Pancreas (tissue), 10 donors: ENCODE measurements at regions not wholly inside any gene's neighbourhood (a gene's known extent, or its start where the extent isn't known, plus 50 kb on each side); places are given as distances from the start of the nearest gene placed in this dataset.

ENCODE experiments used
- ATAC-seq, 4 donors: fragments of 200-7000 bp; cut with Tn5 transposase; one replicate each; pipeline versions ENCODE4 v1.8.0 to v1.9.1; 2020; ENCODE audit warnings: mild to moderate bottlenecking in 4 of 4, moderate library complexity in 4 of 4
- DNase-seq, 6 donors: peaks; one replicate each; pipeline ENCODE4 v3.0.0-alpha.2; 2020
- FAIRE-seq: peaks from 2 replicates; lab custom pipeline; 2012; peaks lifted over from hg19 to GRCh38; lab: Jason Lieb, UNC
- H3K27ac ChIP-seq, 4 donors: fragments of 200-600 bp; sonication (generic); 1 replicate in 3 of 4; 2 replicates in 1 of 4; pipeline versions ENCODE4 v1.5.0 to v1.8.0; 2020
- H3K27me3 ChIP-seq, 4 donors: fragments of 200-600 bp; one replicate each; pipeline ENCODE4 v1.8.0; 2021
- H3K36me3 ChIP-seq, 3 donors: fragments of 200-600 bp; sonication (generic) in 1 of 3; one replicate each; pipeline versions ENCODE4 v1.5.0 to v1.8.0; 2020 to 2021
- H3K4me1 ChIP-seq, 3 donors: fragments of 200-600 bp; one replicate each; pipeline ENCODE4 v1.8.0; 2021
- H3K4me3 ChIP-seq, 4 donors: fragments of 200-600 bp; sonication (generic) in 2 of 4; one replicate each; pipeline versions ENCODE4 v1.5.0 to v1.8.0; 2020 to 2021
- H3K9me3 ChIP-seq, 4 donors: fragments of 200-600 bp; one replicate each; pipeline ENCODE4 v1.8.0; 2021
- WGBS, 2 donors: extraction: QIAGEN DNeasy Blood & Tissue Kit; methylation state at CpG; one replicate each; pipeline ENCODE4 v1.1.7; 2013; 5-methylcytosine and 5-hydroxymethylcytosine counted together
- intact Hi-C, 3 donors: fragments of 100-400 bp; cut with DNase I; formaldehyde crosslinking; loops; one replicate each; pipeline versions ENCODE4 v1.11.1 to v1.14.2; 2022
- TF ChIP-seq, protein P1 (sequence below), 4 donors: fragments of 200-600 bp; sonication (generic) in 3 of 4; IDR thresholded peaks; one replicate each; pipeline versions ENCODE4 v1.5.0 to v1.8.0; 2021; ENCODE audit warnings: antibody characterized with exemption in 4 of 4
- donor health status: healthy with polysubstance abuse.
- donor health status: DM: no; HTN: no; CAD: no; lungs with moderate emphysema.
- donor health status: DM: no; HTN: no; CAD: no.
- donor health status: control.
- donor health status: control.
- donor health status: Bipolar disorder and iron deficiency.
- donor health status: DM: yes; HTN: yes; CAD: no.
- donor health status: DM: no; HTN: no; CAD: no.
- donor health status: DM: no; HTN: no; CAD: no.
- donor health status: DM: yes; HTN: yes; CAD: no.

- FAIRE-seq (no peak), ATAC-seq (no peak), DNase-seq (no peak)
- TF ChIP-seq, protein P1, sequence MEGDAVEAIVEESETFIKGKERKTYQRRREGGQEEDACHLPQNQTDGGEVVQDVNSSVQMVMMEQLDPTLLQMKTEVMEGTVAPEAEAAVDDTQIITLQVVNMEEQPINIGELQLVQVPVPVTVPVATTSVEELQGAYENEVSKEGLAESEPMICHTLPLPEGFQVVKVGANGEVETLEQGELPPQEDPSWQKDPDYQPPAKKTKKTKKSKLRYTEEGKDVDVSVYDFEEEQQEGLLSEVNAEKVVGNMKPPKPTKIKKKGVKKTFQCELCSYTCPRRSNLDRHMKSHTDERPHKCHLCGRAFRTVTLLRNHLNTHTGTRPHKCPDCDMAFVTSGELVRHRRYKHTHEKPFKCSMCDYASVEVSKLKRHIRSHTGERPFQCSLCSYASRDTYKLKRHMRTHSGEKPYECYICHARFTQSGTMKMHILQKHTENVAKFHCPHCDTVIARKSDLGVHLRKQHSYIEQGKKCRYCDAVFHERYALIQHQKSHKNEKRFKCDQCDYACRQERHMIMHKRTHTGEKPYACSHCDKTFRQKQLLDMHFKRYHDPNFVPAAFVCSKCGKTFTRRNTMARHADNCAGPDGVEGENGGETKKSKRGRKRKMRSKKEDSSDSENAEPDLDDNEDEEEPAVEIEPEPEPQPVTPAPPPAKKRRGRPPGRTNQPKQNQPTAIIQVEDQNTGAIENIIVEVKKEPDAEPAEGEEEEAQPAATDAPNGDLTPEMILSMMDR (IDR thresholded peaks at IDR 0.05) = no peak
- 59 to 75% methylated on average over 4 of the region's 4 CpGs for WGBS, 2 donors
- Histone ChIP-seq H3K27me3 (no peaks in the 10 kb centered on the region), H3K9me3 (no peaks in the 10 kb centered on the region), H3K27ac (no peak overlapping the region), H3K36me3 (no peaks in the 10 kb centered on the region), H3K4me3 (no peak overlapping the region), H3K4me1 (no peaks in the 10 kb centered on the region)
- intact Hi-C loops = no loop called here
Observed at GRCh38 chr10:131513445-131513844, 201.9 kb upstream of the TCERG1L start.

DNA sequence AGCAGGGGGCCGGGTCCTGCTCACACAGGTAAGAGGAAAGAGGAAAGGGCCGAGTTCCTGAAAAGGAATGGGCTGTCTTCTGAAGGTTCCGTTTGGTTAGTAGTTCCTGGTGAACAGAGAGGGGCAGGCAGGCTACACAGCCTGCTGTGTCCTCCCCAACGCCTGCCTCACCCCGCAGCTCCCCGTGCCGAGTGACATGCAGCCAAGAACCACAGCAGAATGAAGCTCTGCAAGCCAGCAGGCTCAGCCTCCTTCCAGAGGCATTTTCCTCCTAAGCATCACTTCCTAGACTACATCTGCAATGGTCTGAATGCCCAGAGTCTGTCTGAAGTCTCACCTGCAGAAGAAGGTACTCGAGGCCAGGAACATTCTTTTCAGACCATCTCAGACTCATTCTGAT, 202.4 kb upstream of the TCERG1L start:
- DNase-seq = no peak
- intact Hi-C loops = no loop called here
- Histone ChIP-seq H3K36me3 (no peaks in the 10 kb centered on the region), H3K27ac (no peak overlapping the region), H3K27me3 (no peaks in the 10 kb centered on the region), H3K4me1 (no peaks in the 10 kb centered on the region), H3K4me3 (no peak overlapping the region), H3K9me3 (no peaks in the 10 kb centered on the region)
- TF ChIP-seq, protein P1 (IDR thresholded peaks at IDR 0.05) = no peak
- no peak for ATAC-seq
- WGBS, 2 donors = 28 to 48% methylated on average over 8 of the region's 8 CpGs
- FAIRE-seq = no peak

DNA sequence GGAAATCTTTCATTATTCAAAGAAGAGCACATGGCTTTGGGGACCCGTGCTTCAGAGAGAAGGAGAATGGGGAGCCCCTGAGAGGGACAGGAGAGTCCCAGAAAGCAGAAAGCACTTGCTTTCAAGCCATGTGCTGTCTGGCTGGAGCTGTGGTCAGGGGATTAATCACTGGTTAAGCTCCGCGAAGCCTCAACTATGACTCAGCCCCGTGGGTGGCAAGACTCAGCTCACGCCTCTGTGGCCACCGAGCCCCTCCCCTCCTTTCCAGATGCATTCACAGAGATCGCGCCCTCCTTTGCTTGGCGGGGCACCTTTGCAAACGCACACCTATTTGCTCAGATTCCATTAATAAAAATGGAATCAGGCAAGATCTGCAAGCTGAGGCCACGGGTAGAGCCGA, 202.9 kb upstream of the TCERG1L start:
- Histone ChIP-seq H3K27ac (no peak overlapping the region), H3K9me3 (no peaks in the 10 kb centered on the region), H3K4me3 (no peak overlapping the region), H3K27me3 (no peaks in the 10 kb centered on the region), H3K36me3 (no peaks in the 10 kb centered on the region), H3K4me1 (no peaks in the 10 kb centered on the region)
- 25 to 34% methylated on average over 12 of the region's 12 CpGs for WGBS, 2 donors
- FAIRE-seq = no peak
- no peak for DNase-seq
- TF ChIP-seq, protein P1 (IDR thresholded peaks at IDR 0.05) = no peak
- intact Hi-C loops = no loop called here
- ATAC-seq = peak in 2 of 4 donors; percentile 41 to 42

GRCh38 chr10:131516285-131516684, 204.8 kb upstream of the TCERG1L start:
- Histone ChIP-seq H3K27ac (no peak overlapping the region), H3K36me3 (no peaks in the 10 kb centered on the region), H3K27me3 (no peaks in the 10 kb centered on the region), H3K4me3 (no peak overlapping the region), H3K9me3 (no peaks in the 10 kb centered on the region), H3K4me1 (no peaks in the 10 kb centered on the region)
- FAIRE-seq = no peak
- peak in 1 of 6 donors; percentile 27 for DNase-seq
- WGBS, 2 donors = 71 to 77% methylated on average over 12 of the region's 12 CpGs
- intact Hi-C loops = no loop called here
- ATAC-seq = no peak
- TF ChIP-seq, protein P1 (IDR thresholded peaks at IDR 0.05) = no peak

DNA sequence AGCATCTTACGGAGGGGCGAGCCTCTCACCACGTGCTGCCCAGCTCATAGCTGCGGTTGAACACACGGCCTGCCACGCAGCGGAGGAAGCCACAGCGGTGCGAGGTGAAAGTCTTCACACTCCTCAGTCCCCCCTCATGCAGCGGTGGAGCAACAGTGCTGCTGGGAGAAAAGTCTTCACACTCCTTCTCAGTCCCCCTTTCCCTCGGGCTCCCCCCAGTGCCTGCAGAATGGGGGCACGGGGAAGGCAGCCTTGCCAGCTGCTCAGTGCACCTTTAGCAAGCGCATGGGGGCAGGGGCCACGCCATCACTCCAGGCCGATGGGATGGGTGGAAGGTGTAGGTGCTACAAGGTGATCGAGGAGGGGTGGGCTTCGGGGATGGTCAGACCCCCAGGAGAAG, 206.3 kb upstream of the TCERG1L start:
- no peak for FAIRE-seq
- TF ChIP-seq, protein P1 (IDR thresholded peaks at IDR 0.05) = no peak
- H3K27ac ChIP-seq = no peak overlapping the region
- H3K9me3 ChIP-seq = no peaks in the 10 kb centered on the region
- ATAC-seq = no peak
- H3K4me1 ChIP-seq = no peaks in the 10 kb centered on the region
- 68 to 77% methylated on average over 17 of the region's 17 CpGs for WGBS, 2 donors
- H3K36me3 ChIP-seq = no peaks in the 10 kb centered on the region
- no peaks in the 10 kb centered on the region for H3K27me3 ChIP-seq
- intact Hi-C loops = no loop called here
- no peak overlapping the region for H3K4me3 ChIP-seq
- no peak for DNase-seq
